SW480 (cell line): ENCODE measurements at regions not wholly inside any gene's neighbourhood (a gene's known extent, or its start where the extent isn't known, plus 50 kb on each side); places are given as distances from the start of the nearest gene placed in this dataset.

Experiments used
- DNase-seq: peaks from one replicate; pipeline ENCODE4 v3.0.0-alpha.2; 2016; ENCODE audit warnings: low spot score

DNA sequence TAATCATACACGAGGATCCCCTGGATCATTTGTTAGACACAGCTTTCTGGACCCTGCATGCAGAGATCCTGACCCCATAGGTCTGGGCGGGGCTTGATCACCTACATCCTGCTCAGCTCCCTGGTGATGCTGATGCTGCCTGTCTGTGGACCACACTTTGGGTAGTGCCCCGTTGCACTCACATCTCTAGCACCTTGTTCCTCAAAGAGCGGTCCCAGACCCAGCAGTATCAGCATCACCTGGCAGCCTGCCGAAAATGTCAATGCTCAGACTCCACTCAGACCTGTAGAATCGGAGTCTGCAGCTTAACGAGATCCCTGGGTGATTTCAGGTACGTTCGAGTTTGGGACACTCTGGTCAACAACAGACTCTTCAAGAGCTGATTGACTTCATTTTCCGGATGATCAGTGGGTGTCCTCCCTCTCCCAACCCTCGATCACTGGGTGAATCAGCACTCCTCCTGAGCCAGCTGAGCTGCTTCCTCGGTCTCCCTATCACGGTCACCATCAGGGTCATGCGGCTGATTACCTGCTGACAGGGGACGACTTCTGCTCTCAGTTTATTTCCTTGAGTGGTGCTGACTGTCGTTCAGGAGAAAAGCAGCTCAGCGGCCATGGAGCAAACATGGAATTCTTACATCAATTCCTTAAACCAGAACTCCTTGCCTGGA, 150.6 kb upstream of the RAB12 start:
- DNase-seq: no peak

GRCh38 chr18:8460748-8461147, 148.5 kb upstream of the RAB12 start:
- DNase-seq: no peak

DNA sequence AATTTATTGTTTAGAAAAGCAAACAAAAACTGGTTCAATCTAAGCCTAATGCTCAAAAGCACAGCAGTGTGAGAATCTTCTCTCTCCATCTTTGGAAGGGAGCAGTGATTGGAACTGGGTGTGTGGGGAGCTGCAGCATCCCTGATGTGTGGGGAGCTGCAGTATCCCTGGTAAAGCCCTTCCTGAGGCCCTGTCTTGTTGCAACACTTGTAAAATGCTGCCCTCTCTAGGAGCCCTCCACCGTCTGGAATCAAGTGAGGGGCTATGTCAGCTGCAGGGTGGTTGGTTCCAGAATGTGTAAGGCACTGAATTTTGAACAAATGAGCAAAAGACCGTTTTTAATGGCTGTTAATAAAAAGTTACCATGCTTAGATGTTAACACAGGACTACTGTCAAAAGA, 147.7 kb upstream of the RAB12 start:
- DNase-seq: no peak

- DNase-seq: peak; percentile 17
Observed at GRCh38 chr18:8462651-8463185, 146.5 kb upstream of the RAB12 start.

DNA sequence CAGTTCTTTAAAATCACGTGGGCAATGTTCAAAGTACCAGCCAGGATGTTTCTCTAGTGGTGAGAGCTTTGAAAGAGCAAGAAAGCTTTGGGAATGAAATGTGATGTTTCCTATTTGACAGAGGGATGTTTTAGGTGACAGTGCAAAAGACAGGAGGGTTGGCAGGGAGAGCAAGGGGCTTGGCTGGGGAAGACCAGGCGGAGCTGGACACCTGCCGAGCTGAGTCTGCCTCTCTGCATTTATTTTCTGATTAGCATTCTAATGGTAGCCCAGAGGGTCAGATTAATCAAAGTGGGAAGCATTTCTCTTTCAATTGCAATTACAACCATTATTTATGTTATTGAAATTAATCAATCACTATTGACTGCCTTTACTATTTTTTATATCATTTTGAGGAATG, 145.4 kb upstream of the RAB12 start:
- no peak for DNase-seq

DNA sequence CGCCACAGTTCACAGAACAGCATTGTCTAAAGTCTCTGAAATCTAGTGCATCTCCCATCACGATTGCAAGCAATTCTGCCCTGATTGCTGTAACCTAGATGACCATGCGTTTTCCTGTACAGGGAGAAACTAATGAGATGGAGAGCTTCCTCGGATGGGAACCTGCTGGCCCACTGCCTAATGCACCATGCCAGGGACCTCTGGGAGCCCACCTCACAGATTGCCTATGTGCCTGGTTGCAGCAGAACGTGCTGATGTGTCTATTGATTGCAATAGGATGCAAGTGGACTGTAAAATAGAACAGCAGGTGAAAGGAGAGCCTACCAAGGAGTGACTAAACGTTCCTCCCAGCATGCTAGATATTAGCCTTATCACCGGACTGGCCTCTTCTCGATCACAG, 141.0 kb upstream of the RAB12 start:
- no peak for DNase-seq

GRCh38 chr18:8468921-8469335, 140.3 kb upstream of the RAB12 start:
- no peak for DNase-seq

- no peak for DNase-seq
Observed at GRCh38 chr18:8469544-8470130, 139.6 kb upstream of the RAB12 start.

- DNase-seq: peak; percentile 76
Observed at GRCh38 chr18:8471372-8471771, 137.9 kb upstream of the RAB12 start.

DNA sequence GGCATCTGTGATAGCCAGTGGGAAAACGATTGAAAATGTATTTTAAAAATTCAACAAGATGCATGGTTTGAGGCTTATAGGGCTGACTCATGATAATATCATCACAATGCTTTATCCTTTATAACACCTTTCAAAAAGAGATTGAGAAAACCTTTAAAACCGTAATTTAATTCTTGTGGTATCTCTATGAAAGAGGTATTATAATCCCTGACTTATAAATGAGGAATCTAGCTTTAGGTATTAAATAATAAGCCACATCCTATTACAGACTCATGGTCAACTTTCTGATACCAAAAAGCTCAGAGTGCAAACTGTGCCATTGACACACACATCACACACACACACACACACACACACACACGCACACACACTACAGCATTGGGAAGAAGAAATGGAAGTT, 134.6 kb upstream of the RAB12 start:
- DNase-seq: no peak

DNA sequence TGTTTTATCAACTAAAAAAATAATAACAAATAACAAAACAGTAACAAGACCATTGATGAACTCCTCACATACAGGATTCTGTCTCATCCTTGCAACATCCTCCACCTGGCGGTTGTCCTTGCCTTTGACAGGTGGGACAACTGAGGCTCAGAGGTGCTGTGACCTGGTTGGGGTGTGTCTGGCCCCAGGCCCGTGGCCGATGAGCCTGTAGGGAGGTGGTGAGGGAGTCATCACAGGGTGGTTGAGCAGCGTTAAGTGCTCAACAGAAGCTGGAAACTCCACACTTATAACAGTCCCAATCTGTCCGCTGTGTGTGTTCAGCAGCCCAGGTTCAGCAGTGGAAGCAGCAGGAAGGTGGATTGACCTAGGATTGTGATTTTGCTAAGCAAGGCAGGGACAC, 131.6 kb upstream of the RAB12 start:
- DNase-seq: no peak

- DNase-seq: peak; percentile 44
Observed at GRCh38 chr18:8478166-8478967, 130.9 kb upstream of the RAB12 start.

GRCh38 chr18:8478968-8479370, 130.3 kb upstream of the RAB12 start:
- no peak for DNase-seq

DNA sequence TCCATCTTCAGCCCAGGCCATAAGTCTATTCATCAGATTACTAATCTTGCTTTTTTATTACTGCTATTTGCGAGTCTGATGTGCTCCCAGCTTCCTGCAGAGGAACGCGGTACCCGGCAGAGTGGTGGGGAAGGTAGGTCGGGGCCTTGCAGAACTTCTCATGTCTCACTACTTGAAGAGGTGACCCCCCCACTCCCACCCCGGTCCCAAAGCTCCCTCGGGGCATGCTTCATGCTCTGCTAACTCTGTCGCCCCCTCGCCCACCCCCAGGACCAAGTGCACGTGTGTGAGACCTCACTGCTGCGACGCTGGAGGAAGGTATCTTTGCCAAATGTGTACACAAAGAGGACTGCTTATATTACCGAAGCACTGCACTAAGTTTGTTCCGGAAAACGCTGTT, 129.4 kb upstream of the RAB12 start:
- DNase-seq: no peak

DNA sequence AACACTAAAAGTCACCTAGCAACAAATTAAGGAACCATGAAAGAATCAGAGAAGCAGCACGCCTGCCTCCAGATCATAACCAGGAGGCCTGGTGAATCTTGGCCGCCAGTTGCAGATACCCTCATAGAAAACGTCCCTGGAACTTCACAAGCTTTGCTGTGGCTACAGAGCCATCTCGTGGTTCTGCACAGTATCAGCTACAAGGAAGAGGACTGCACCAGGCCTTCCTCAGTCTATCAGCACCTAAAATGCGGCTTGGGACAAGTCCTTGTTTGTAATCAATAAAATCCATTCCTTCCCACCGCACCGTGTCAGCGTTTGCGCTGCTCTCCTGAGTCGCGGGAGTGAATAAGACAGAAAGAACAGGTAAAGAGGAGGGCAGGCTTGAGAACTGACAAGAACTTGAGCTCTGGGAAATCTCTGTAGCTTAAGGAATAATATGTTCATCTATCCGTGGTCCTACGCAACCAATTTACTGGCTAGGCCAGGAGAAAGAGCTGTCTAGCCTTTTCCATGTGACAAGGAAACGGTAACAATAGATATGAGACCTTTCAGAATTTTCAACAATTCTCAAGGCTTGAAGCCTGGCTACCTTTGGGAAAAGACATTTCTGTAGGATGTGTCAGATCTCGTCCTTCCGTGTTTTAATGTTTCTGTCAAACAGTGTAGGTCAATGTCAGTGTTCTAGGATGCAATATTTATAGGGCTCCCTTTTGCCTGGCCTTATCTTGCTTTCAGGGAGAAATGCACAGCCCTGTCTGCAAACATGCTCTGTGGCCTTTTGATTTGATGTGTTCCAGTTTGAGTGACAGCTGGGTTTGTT, 128.5 kb upstream of the RAB12 start:
- DNase-seq: peak; percentile 62

GRCh38 chr18:8484951-8485350, 124.3 kb upstream of the RAB12 start:
- no peak for DNase-seq

GRCh38 chr18:8489761-8490160, 119.5 kb upstream of the RAB12 start:
- DNase-seq: no peak

DNA sequence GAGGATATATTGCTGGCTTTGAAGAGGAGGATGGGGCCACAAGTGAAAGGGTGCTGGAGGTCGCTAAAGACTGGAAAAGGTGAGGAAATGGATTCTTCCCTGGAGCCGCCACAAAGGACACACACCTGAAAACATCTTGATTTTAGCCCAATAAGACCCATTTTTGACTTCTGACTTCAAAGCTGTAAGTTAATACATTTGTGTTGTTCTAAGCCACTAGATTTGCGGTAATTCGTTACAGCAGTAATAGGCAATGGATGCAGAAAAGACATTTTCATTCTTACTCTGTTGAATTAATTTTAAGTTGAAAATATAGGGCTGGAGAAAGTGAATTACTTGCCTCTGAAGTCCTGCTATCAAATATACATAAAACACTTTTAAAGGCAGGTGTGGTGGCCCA, 117.7 kb upstream of the RAB12 start:
- DNase-seq: no peak

DNA sequence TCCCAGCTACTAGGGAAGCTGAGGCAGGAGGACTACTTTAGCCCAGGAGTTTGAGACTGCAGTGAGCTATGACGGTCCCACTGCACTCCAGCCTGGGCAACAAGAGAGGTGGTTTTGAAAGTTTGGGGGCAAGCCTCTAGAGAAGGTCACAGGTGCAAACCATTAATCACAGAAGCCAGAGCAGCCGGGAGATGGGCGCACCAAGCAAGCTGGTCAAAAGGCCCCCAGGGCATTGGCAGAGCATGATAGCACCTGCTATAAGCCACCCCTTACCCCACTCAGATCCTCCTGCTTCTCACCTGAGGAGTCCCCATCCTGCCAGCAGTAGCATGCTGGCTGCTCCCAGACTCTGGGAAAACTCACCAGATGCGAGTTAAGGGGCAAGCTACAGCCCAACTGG, 116.1 kb upstream of the RAB12 start:
- no peak for DNase-seq

- no peak for DNase-seq
Observed at GRCh38 chr18:8496186-8496585, 113.1 kb upstream of the RAB12 start.

DNA sequence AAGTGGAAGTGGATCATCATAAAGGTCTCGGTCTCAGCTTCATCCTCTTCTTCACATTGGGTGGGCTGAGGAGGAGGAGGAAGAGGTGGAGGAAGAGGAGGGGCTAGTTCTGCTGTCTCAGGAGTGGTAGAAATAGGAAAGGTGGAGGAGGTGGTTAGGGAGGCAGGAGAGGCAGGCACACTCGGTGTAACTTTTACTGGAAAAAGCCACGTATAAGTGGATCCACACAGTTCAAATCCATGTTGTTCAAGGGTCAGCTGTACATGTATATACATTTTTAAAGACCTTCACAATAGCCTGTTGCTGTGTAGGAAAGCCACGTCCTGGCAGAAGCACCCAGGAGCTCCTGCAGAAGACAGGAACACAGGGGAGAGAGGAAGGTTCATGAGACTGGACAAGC, 110.3 kb upstream of the RAB12 start:
- DNase-seq: no peak
